ENCODE measurements at regions not wholly inside any gene's neighbourhood (a gene's known extent, or its start where the extent isn't known, plus 50 kb on each side); places are given as distances from the start of the nearest gene placed in this dataset.

- Histone ChIP-seq H3K4me3 (replicated peaks; ENCODE audit: insufficient read depth, low read length) (no peak overlapping the region), H3K27ac (replicated peaks) (no peak overlapping the region), H3K27me3 (ENCODE audit: insufficient read depth, poor library complexity, severe bottlenecking) (no peaks in the 10 kb centered on the region)
- no peak for DNase-seq (ENCODE audit: low read depth in 1 of 2, low spot score in 1 of 2)
- TF ChIP-seq GABPA (IDR thresholded peaks at IDR 0.05; ENCODE audit: low read depth), result no peak
- no peak for TF ChIP-seq REST (IDR thresholded peaks at IDR 0.05; ENCODE audit: insufficient replicate concordance, low read depth)
- no peak for TF ChIP-seq CTCF (IDR thresholded peaks at IDR 0.05; ENCODE audit: insufficient read depth, low read length)
- no peak for TF ChIP-seq SPI1 (IDR thresholded peaks at IDR 0.05; ENCODE audit: borderline replicate concordance, low read depth)
- TF ChIP-seq POLR2AphosphoS5 (IDR thresholded peaks at IDR 0.05; ENCODE audit: low read depth), result no peak
Measured at GRCh38 chr15:26213427-26213826, 350.3 kb upstream of the ATP10A start.

- TF ChIP-seq GABPA (IDR thresholded peaks at IDR 0.05; ENCODE audit: low read depth) (no peak), CTCF (IDR thresholded peaks at IDR 0.05; ENCODE audit: insufficient read depth, low read length) (no peak), SPI1 (IDR thresholded peaks at IDR 0.05; ENCODE audit: borderline replicate concordance, low read depth) (no peak), REST (IDR thresholded peaks at IDR 0.05; ENCODE audit: insufficient replicate concordance, low read depth) (no peak), POLR2AphosphoS5 (IDR thresholded peaks at IDR 0.05; ENCODE audit: low read depth) (no peak)
- Histone ChIP-seq H3K27me3 (ENCODE audit: insufficient read depth, poor library complexity, severe bottlenecking) (no peaks in the 10 kb centered on the region), H3K27ac (replicated peaks) (no peak overlapping the region), H3K4me3 (replicated peaks; ENCODE audit: insufficient read depth, low read length) (no peak overlapping the region)
- no peak for DNase-seq (ENCODE audit: low read depth in 1 of 2, low spot score in 1 of 2)
Measured at GRCh38 chr15:26212109-26212508, 349.0 kb upstream of the ATP10A start.

- Histone ChIP-seq H3K4me3 (replicated peaks; ENCODE audit: insufficient read depth, low read length) (no peak overlapping the region), H3K27me3 (ENCODE audit: insufficient read depth, poor library complexity, severe bottlenecking) (no peaks in the 10 kb centered on the region), H3K27ac (replicated peaks) (no peak overlapping the region)
- TF ChIP-seq POLR2AphosphoS5 (IDR thresholded peaks at IDR 0.05; ENCODE audit: low read depth), result no peak
- no peak for TF ChIP-seq GABPA (IDR thresholded peaks at IDR 0.05; ENCODE audit: low read depth)
- TF ChIP-seq SPI1 (IDR thresholded peaks at IDR 0.05; ENCODE audit: borderline replicate concordance, low read depth), result no peak
- DNase-seq (ENCODE audit: low read depth in 1 of 2, low spot score in 1 of 2), result no peak
Measured at GRCh38 chr15:26210980-26211379, 347.9 kb upstream of the ATP10A start.

- no peak for DNase-seq (ENCODE audit: low read depth in 1 of 2, low spot score in 1 of 2)
- TF ChIP-seq GABPA (IDR thresholded peaks at IDR 0.05; ENCODE audit: low read depth), result no peak
- TF ChIP-seq SPI1 (IDR thresholded peaks at IDR 0.05; ENCODE audit: borderline replicate concordance, low read depth), result no peak
- TF ChIP-seq POLR2AphosphoS5 (IDR thresholded peaks at IDR 0.05; ENCODE audit: low read depth), result no peak
- no peak for TF ChIP-seq REST (IDR thresholded peaks at IDR 0.05; ENCODE audit: insufficient replicate concordance, low read depth)
- TF ChIP-seq CTCF (IDR thresholded peaks at IDR 0.05; ENCODE audit: insufficient read depth, low read length), result no peak
- no peaks in the 10 kb centered on the region for H3K27me3 ChIP-seq (ENCODE audit: insufficient read depth, poor library complexity, severe bottlenecking)
- H3K4me3 ChIP-seq (replicated peaks; ENCODE audit: insufficient read depth, low read length), result no peak overlapping the region
- H3K27ac ChIP-seq (replicated peaks), result no peak overlapping the region
Measured at GRCh38 chr15:26201177-26201858, 338.2 kb upstream of the ATP10A start.

Measured in HL-60 (cell line).